NT2/D1 (cell line): ENCODE measurements at regions not wholly inside any gene's neighbourhood (a gene's known extent, or its start where the extent isn't known, plus 50 kb on each side); places are given as distances from the start of the nearest gene placed in this dataset.
A peak's percentile ranks its signal among the peaks of the same experiment; 100 is the strongest.
"Not testable (repeated sequence)": the region's sequence is repeated elsewhere in the genome, so short reads cannot be mapped to it uniquely, and the experiment has no call there.

Source experiments
- DNase-seq: peaks from one replicate; pipeline ENCODE4 v3.0.0-alpha.2; 2011; ENCODE audit warnings: low read depth, low spot score
- H3K27me3 ChIP-seq: 2 replicates; pipeline ENCODE4 v1.6.0; 2011; ENCODE audit warnings: mild to moderate bottlenecking; ENCODE audit not compliant: insufficient read length, insufficient read depth
- H3K36me3 ChIP-seq: 2 replicates; pipeline ENCODE4 v1.6.1; 2011; ENCODE audit warnings: mild to moderate bottlenecking, low read length, mixed read lengths; ENCODE audit not compliant: insufficient read depth, insufficient read length
- H3K4me1 ChIP-seq: 2 replicates; pipeline ENCODE4 v1.5.1; 2011; ENCODE audit not compliant: insufficient read depth, insufficient read length
- H3K4me3 ChIP-seq: 2 replicates; pipeline ENCODE4 v1.5.1; 2011; ENCODE audit warnings: low read depth; ENCODE audit not compliant: insufficient read length
- H3K9ac ChIP-seq: 2 replicates; pipeline ENCODE4 v1.6.0; 2011; ENCODE audit warnings: low read depth; ENCODE audit not compliant: insufficient read length
- H3K9me3 ChIP-seq: 2 replicates; pipeline ENCODE4 v1.5.1; 2011; ENCODE audit warnings: mild to moderate bottlenecking, low read length; ENCODE audit not compliant: insufficient read depth
- SUZ12 ChIP-seq: IDR thresholded peaks from 2 replicates; pipeline ENCODE4 v1.6.1; 2011; ENCODE audit not compliant: insufficient read length, insufficient read depth; ENCODE audit errors: extremely low read depth
- YY1 ChIP-seq: IDR thresholded peaks from 2 replicates; pipeline ENCODE4 v1.6.1; 2011; ENCODE audit not compliant: insufficient read length, insufficient read depth
- ZNF274 ChIP-seq: IDR thresholded peaks from 2 replicates; pipeline ENCODE4 v1.6.1; 2011; ENCODE audit warnings: mild to moderate bottlenecking, low read depth, low read length

DNA sequence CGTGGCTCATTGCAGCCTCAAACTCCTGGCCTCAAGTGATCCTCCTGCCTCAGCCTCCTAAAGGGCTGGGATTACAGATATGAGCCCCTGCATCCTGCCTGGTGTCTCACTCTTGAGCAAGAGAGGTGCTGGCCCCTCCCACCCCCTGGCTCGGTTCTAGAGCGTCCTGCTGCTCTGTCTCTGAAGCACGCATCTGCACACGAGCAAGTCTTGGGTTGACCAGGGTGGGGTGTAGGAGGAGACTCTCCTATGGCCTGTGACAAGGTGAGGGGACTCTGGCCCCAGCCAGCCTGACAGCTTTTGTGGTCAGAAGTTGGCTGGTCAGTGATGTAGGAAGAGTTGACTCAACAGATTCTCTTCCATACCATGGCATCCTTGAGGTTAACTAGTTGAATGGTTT lies 110.7 kb upstream of the CARD11 start:
- H3K9ac ChIP-seq, result no peak overlapping the region
- DNase-seq, result no peak
- H3K36me3 ChIP-seq, result no peaks in the 10 kb centered on the region
- H3K27me3 ChIP-seq, result no peaks in the 10 kb centered on the region
- TF ChIP-seq YY1 (no peak), ZNF274 (no peak), SUZ12 (no peak)
- no peaks in the 10 kb centered on the region for H3K4me1 ChIP-seq
- no peak overlapping the region for H3K4me3 ChIP-seq
- no peaks in the 10 kb centered on the region for H3K9me3 ChIP-seq

- peak; percentile 66 for DNase-seq
- H3K4me3 ChIP-seq, result no peak overlapping the region
- H3K4me1 ChIP-seq, result no peaks in the 10 kb centered on the region
- no peaks in the 10 kb centered on the region for H3K36me3 ChIP-seq
- H3K9me3 ChIP-seq, result no peaks in the 10 kb centered on the region
- no peak for TF ChIP-seq YY1
- TF ChIP-seq SUZ12, result no peak
- TF ChIP-seq ZNF274, result no peak
- no peaks in the 10 kb centered on the region for H3K27me3 ChIP-seq
- no peak overlapping the region for H3K9ac ChIP-seq
Observed at GRCh38 chr7:3154881-3155494, 111.3 kb upstream of the CARD11 start.

DNA sequence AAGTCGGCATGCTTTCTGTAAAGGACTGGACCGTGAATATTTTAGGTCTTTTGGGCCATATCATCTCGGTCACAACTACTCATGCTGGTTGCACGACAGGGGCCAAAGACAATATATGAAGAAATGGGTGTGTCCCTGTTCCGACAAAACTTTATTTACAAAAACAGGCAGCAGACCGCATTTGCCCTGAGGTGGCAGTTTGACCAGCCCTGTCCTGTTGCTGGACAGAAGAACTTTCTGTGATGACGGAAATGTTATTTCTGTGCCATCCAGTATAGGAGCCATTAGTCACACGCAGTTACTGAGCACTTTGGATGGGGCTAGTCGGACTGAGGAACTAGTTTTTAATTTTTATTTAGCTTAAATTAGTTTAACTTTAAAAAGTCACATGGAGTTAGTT lies 112.8 kb upstream of the CARD11 start:
- no peak overlapping the region for H3K9ac ChIP-seq
- no peak for DNase-seq
- no peak overlapping the region for H3K4me3 ChIP-seq
- H3K4me1 ChIP-seq, result no peaks in the 10 kb centered on the region
- H3K36me3 ChIP-seq, result no peaks in the 10 kb centered on the region
- TF ChIP-seq YY1 (no peak), ZNF274 (no peak), SUZ12 (no peak)
- H3K27me3 ChIP-seq, result no peaks in the 10 kb centered on the region
- H3K9me3 ChIP-seq, result no peaks in the 10 kb centered on the region

GRCh38 chr7:3157566-3158287 lies 114.1 kb upstream of the CARD11 start:
- Histone ChIP-seq H3K4me3 (no peak overlapping the region), H3K9ac (no peak overlapping the region), H3K4me1 (no peaks in the 10 kb centered on the region), H3K36me3 (no peaks in the 10 kb centered on the region), H3K9me3 (peaks cover 4% of the 10 kb centered on the region; the same call in 1 of the 2 replicates), H3K27me3 (no peaks in the 10 kb centered on the region)
- no peak for DNase-seq
- TF ChIP-seq YY1 (no peak), ZNF274 (no peak), SUZ12 (no peak)

DNA sequence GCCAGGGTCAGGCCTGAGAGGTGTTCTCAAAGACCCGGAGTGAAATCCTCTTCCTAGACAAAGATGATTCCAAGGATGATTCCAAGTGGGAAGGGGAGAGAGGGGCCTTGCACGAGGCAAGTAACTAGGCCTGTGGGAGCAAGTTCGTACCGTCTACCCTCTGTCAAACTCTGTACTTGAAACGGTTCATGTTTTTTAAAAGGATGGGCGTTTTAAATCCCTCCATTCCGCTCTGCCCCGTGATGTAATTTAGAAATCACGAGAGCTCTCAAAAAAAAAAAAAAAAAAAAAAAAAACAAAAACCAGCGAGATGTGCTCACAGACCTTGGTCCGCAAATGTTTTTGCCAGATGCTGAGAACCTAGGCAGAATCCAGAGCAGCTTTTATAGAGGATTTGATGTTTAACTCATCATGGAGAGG lies 114.7 kb upstream of the CARD11 start:
- Histone ChIP-seq H3K9me3 (peaks cover 9% of the 10 kb centered on the region; the same call in 1 of the 2 replicates), H3K36me3 (no peaks in the 10 kb centered on the region), H3K4me3 (no peak overlapping the region), H3K4me1 (no peaks in the 10 kb centered on the region), H3K27me3 (no peaks in the 10 kb centered on the region), H3K9ac (no peak overlapping the region)
- no peak for DNase-seq
- TF ChIP-seq SUZ12 (no peak), YY1 (no peak), ZNF274 (no peak)

DNA sequence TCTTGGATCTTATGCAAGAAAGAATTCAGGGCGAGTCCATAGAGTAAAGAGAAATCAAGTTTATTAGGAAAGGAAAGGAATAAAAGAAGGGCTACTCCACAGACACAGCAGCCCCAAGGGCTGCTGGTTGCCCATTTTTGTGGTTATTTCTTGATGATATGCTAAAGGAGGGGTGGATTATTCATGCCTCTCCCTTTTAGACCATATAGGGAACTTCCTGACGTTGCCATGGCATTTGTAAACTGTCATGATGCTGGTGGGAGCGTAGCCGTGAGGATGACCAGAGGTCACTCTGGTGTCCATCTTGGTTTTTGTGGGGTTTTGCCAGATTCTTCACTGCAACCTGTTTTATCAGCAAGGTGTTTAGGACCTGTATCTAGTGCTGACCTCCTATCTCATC lies 115.4 kb upstream of the CARD11 start:
- Histone ChIP-seq H3K27me3 (no peaks in the 10 kb centered on the region), H3K4me3 (no peak overlapping the region), H3K9ac (no peak overlapping the region), H3K36me3 (no peaks in the 10 kb centered on the region), H3K9me3 (peaks cover 9% of the 10 kb centered on the region; the same call in 1 of the 2 replicates), H3K4me1 (no peaks in the 10 kb centered on the region)
- no peak for DNase-seq
- TF ChIP-seq ZNF274 (no peak), SUZ12 (no peak)

DNA sequence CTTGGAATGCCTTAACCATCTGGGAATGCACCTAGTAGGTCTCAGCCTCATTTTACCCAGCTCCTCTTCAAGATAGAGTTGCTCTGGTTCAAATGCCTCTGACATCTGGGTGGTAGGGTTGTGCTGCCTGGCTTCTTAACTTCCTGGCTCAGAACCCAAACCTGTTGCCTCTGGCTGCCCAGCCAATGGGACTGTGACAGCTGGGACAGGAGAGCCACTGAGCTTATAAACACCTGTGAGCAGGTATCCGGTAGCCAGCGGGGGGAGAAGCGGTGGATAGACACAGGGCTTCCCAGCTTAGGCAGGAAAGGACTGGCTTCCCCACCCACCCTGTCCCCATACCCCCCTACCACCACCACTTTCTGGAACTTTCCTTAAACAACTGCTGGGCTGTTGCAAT lies 115.8 kb upstream of the CARD11 start:
- no peak for DNase-seq
- H3K4me3 ChIP-seq, result no peak overlapping the region
- TF ChIP-seq YY1, result no peak
- TF ChIP-seq SUZ12, result no peak
- no peak for TF ChIP-seq ZNF274
- no peaks in the 10 kb centered on the region for H3K27me3 ChIP-seq
- no peaks in the 10 kb centered on the region for H3K4me1 ChIP-seq
- peaks cover 9% of the 10 kb centered on the region; the same call in 1 of the 2 replicates for H3K9me3 ChIP-seq
- no peaks in the 10 kb centered on the region for H3K36me3 ChIP-seq
- H3K9ac ChIP-seq, result no peak overlapping the region

DNA sequence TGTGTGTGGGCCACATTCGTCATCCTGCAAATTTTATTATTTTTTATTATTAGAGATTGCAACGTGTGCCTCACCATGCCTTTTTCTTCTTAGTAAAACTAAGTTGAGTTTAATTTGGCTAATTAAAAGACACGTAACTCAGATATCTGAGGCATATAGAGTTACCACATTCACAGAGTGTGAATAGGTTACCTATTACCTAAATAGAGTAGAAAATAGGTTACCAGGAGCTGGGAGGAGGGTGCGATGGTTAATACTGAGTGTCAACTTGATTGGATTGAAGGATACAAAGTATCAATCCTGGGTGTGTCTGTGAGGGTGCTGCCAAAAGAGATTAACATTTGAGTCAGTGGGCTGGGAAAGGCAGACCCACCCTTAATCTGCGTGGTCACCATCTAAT lies 116.3 kb upstream of the CARD11 start:
- not testable (repeated sequence) for H3K4me1 ChIP-seq, H3K4me3 ChIP-seq, H3K36me3 ChIP-seq, H3K9ac ChIP-seq, H3K9me3 ChIP-seq, H3K27me3 ChIP-seq, DNase-seq
